ENCODE measurements at regions not wholly inside any gene's neighbourhood (a gene's known extent, or its start where the extent isn't known, plus 50 kb on each side); places are given as distances from the start of the nearest gene placed in this dataset.

GRCh38 chr7:69309601-69310000 is 288.7 kb upstream of the AUTS2 start:
- Histone ChIP-seq H4K5ac (ENCODE audit: low read depth, low read length) (no peak overlapping the region), H3K27me3 (ENCODE audit: control insufficient read depth, insufficient read depth, low read length) (no peaks in the 10 kb centered on the region), H3K9me1 (ENCODE audit: insufficient read depth, low read length) (no peaks in the 10 kb centered on the region), H2BK120ac (ENCODE audit: low read depth, low read length) (no peak overlapping the region), H3K56ac (ENCODE audit: extremely low read depth, insufficient read depth, low read length) (no peak overlapping the region), H2AK5ac (ENCODE audit: low read depth, low read length) (no peak overlapping the region), H3K9ac (ENCODE audit: low read depth, low read length) (no peak overlapping the region), H3K4me2 (ENCODE audit: low read depth, low read length) (no peak overlapping the region), H3K18ac (ENCODE audit: low read depth, low read length) (no peak overlapping the region), H3K14ac (replicated peaks; ENCODE audit: low read depth, low read length) (no peak overlapping the region), H3K9me3 (ENCODE audit: control insufficient read depth, insufficient read depth, low read length) (peaks cover 9% of the 10 kb centered on the region; the same call in 1 of the 2 replicates), H4K20me1 (ENCODE audit: insufficient read depth, low read length) (no peaks in the 10 kb centered on the region), H2AFZ (replicated peaks; ENCODE audit: low read length, poor library complexity) (no peak overlapping the region), H4K8ac (ENCODE audit: low read depth in 2 of 2, low read length in 2 of 2) (no peak overlapping the region), H2BK20ac (ENCODE audit: low read depth, low read length) (no peak overlapping the region), H3K4me1 (ENCODE audit: control insufficient read depth, insufficient read depth, low read length) (no peaks in the 10 kb centered on the region), H4K91ac (ENCODE audit: insufficient read depth, low read depth, low read length) (no peak overlapping the region), H3K23ac (ENCODE audit: low read depth, low read length) (no peak overlapping the region), H3K4me3 (ENCODE audit: insufficient read depth, low read depth, low read length) (no peak overlapping the region), H3K36me3 (ENCODE audit: control insufficient read depth, insufficient read depth, low read length) (no peaks in the 10 kb centered on the region), H2AK9ac (replicated peaks; ENCODE audit: low read depth, low read length, poor library complexity) (no peak overlapping the region), H3K4ac (ENCODE audit: low read depth, low read length) (no peak overlapping the region), H3K27ac (ENCODE audit: insufficient read depth, low read length) (no peak overlapping the region), H3K79me1 (ENCODE audit: low read depth in 1 of 2, low read length in 2 of 2) (no peaks in the 10 kb centered on the region), H2BK15ac (ENCODE audit: low read depth, low read length) (no peak overlapping the region), H2BK5ac (ENCODE audit: low read depth, low read length, poor library complexity, severe bottlenecking) (no peak overlapping the region)
- intact Hi-C loops (cut with micrococcal nuclease), result no loop called here
- BruUV-seq (replicated peaks), result no TSS peak
- in situ Hi-C loops (cut with MboI; ENCODE audit: low sequenced_read_pairs), result no loop called here
- CTCF ChIA-PET, result no interaction called here
- TF ChIP-seq, protein P1, sequence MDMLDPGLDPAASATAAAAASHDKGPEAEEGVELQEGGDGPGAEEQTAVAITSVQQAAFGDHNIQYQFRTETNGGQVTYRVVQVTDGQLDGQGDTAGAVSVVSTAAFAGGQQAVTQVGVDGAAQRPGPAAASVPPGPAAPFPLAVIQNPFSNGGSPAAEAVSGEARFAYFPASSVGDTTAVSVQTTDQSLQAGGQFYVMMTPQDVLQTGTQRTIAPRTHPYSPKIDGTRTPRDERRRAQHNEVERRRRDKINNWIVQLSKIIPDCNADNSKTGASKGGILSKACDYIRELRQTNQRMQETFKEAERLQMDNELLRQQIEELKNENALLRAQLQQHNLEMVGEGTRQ (IDR thresholded peaks at IDR 0.05; ENCODE audit: low read depth, low read length), result no peak
- TF ChIP-seq SMC3 (IDR thresholded peaks at IDR 0.05; ENCODE audit: low read depth, low read length) (no peak), MAZ (IDR thresholded peaks at IDR 0.05; ENCODE audit: borderline replicate concordance, low read depth, low read length) (no peak), RCOR1 (IDR thresholded peaks at IDR 0.05; ENCODE audit: insufficient replicate concordance, low read length) (no peak), CEBPB (IDR thresholded peaks at IDR 0.05; ENCODE audit: low read depth, low read length) (no peak), NFE2L2 (IDR thresholded peaks at IDR 0.05; ENCODE audit: low read depth, low read length) (no peak), POLR2A (IDR thresholded peaks at IDR 0.05; ENCODE audit: low read depth, low read length) (no peak), RFX5 (IDR thresholded peaks at IDR 0.05; ENCODE audit: low read depth, low read length) (no peak), CTCF (conservative IDR thresholded peaks at IDR 0.05; ENCODE audit: low read depth, low read length) (no peak)
- no peak for DNase-seq
- POLR2A ChIA-PET (ENCODE audit: unreplicated experiment), result no interaction called here
- no CpG with 5 or more reads among the region's 1 CpG for WGBS, 2 experiments (ENCODE audit: extremely low coverage in 2 of 2, insufficient read length in 1 of 2)
- no peak for ATAC-seq (ENCODE audit: low read depth)
- dilution Hi-C loops (cut with HindIII; ENCODE audit: low sequenced_read_pairs, unreplicated experiment), result no loop called here

Data from IMR-90 (cell line).